H1 (cell line): ENCODE measurements at regions not wholly inside any gene's neighbourhood (a gene's known extent, or its start where the extent isn't known, plus 50 kb on each side); places are given as distances from the start of the nearest gene placed in this dataset.

ENCODE experiments used
- CTCF ChIA-PET: fragments of 300-600 bp; sonication (Branson Sonifier 250); formaldehyde crosslinking; loops from one replicate; lab custom pipeline; 2021; ENCODE audit not compliant: partially characterized antibody; lab: Charles Lee
- POLR2A ChIA-PET: fragments of 300-600 bp; sonication (Branson Sonifier 250); formaldehyde crosslinking; loops from one replicate; lab custom pipeline; 2021; ENCODE audit warnings: inconsistent platforms; ENCODE audit not compliant: partially characterized antibody; lab: Charles Lee
- DNase-seq, 2 experiments: peaks; one replicate each; pipeline versions ENCODE4 v3.0.0 to v3.0.0-alpha.2; 2010 to 2022; ENCODE audit warnings: low spot score in 2 of 2, low read depth in 1 of 2, mixed read lengths in 1 of 2
- FAIRE-seq: peaks from 2 replicates; lab custom pipeline; 2011; peaks lifted over from hg19 to GRCh38; lab: Jason Lieb, UNC
- H2AFZ ChIP-seq: 2 replicates; pipeline ENCODE4 v1.8.1; 2012; ENCODE audit warnings: low read length, inconsistent platforms
- H2AK5ac ChIP-seq: 2 replicates; pipeline ENCODE4 v1.6.1; 2013; ENCODE audit warnings: low read depth, low read length
- H2BK120ac ChIP-seq: replicated peaks from 2 replicates; pipeline ENCODE3; 2013; ENCODE audit warnings: low read depth, low read length, inconsistent platforms
- H2BK12ac ChIP-seq: 2 replicates; pipeline ENCODE4 v1.6.1; 2013; ENCODE audit warnings: low read depth, low read length
- H2BK15ac ChIP-seq: 2 replicates; pipeline ENCODE4 v1.6.1; 2013; ENCODE audit warnings: low read length
- H2BK20ac ChIP-seq: 2 replicates; pipeline ENCODE4 v1.6.1; 2013; ENCODE audit warnings: low read length
- H2BK5ac ChIP-seq: 2 replicates; pipeline ENCODE4 v1.6.1; 2013; ENCODE audit warnings: low read depth, low read length
- H3K14ac ChIP-seq: 2 replicates; pipeline ENCODE4 v1.6.1; 2013; ENCODE audit warnings: inconsistent platforms; ENCODE audit not compliant: insufficient read length
- H3K18ac ChIP-seq: 2 replicates; pipeline ENCODE4 v1.6.1; 2013; ENCODE audit warnings: low read length; ENCODE audit errors: extremely low read depth
- H3K23ac ChIP-seq: 2 replicates; pipeline ENCODE4 v1.6.1; 2013; ENCODE audit warnings: inconsistent platforms; ENCODE audit not compliant: insufficient read length
- H3K23me2 ChIP-seq: 2 replicates; pipeline ENCODE4 v1.6.1; 2013; ENCODE audit warnings: low read depth, low read length
- H3K27ac ChIP-seq: 2 replicates; pipeline ENCODE4 v1.6.1; 2011; ENCODE audit warnings: low read depth, low read length, inconsistent platforms
- H3K27me3 ChIP-seq, 4 experiments: replicated peaks in 1 of 4; 1 replicate in 1 of 4; 2 replicates in 3 of 4; pipeline versions ENCODE4 v1.6.1 to v1.8.1; 2011 to 2013; ENCODE audit warnings: low read length in 3 of 4, mild to moderate bottlenecking in 3 of 4, inconsistent platforms in 2 of 4, mixed read lengths in 2 of 4, moderate library complexity in 1 of 4; ENCODE audit not compliant: control insufficient read depth in 3 of 4, insufficient read depth in 3 of 4; ENCODE audit errors: extremely low read depth in 1 of 4
- H3K36me3 ChIP-seq, 4 experiments: 2 replicates each; pipeline versions ENCODE4 v1.6.1 to v1.8.1; 2011 to 2013; ENCODE audit warnings: mild to moderate bottlenecking in 4 of 4, low read length in 3 of 4, moderate library complexity in 2 of 4, control low read depth in 1 of 4, inconsistent platforms in 1 of 4; ENCODE audit not compliant: insufficient read depth in 4 of 4, control insufficient read depth in 2 of 4
- H3K4ac ChIP-seq: replicated peaks from 2 replicates; pipeline ENCODE3; 2013; ENCODE audit warnings: low read length, low read depth, mixed read lengths, inconsistent platforms; ENCODE audit not compliant: insufficient read length
- H3K4me1 ChIP-seq, 4 experiments: replicated peaks in 1 of 4; 1 replicate in 1 of 4; 2 replicates in 3 of 4; pipeline versions ENCODE4 v1.6.1 to v1.8.1; 2011 to 2013; ENCODE audit warnings: low read length in 3 of 4, inconsistent platforms in 2 of 4, mixed read lengths in 1 of 4; ENCODE audit not compliant: insufficient read depth in 4 of 4, control insufficient read depth in 3 of 4
- H3K4me2 ChIP-seq, 2 experiments: 2 replicates each; pipeline versions ENCODE4 v1.6.1 to v1.8.1; 2011 to 2013; ENCODE audit warnings: low read depth in 2 of 2, low read length in 2 of 2, control low read depth in 1 of 2, inconsistent platforms in 1 of 2, mild to moderate bottlenecking in 1 of 2; ENCODE audit not compliant: insufficient read depth in 1 of 2
- H3K4me3 ChIP-seq, 4 experiments: fragments of 200-600, 300-600 bp in 1 of 4; sonication (generic), shearing (Covaris generic), sonication (Bioruptor Twin) in 1 of 4; 2 replicates each; pipeline versions ENCODE4 v1.5.1 to v1.8.1; 2011 to 2016; ENCODE audit warnings: low read length in 4 of 4, low read depth in 3 of 4, control low read depth in 2 of 4, inconsistent platforms in 2 of 4, mild to moderate bottlenecking in 2 of 4, mixed read lengths in 1 of 4, moderate library complexity in 1 of 4; ENCODE audit not compliant: insufficient read depth in 2 of 4; ENCODE audit errors: extremely low read depth in 1 of 4
- H3K56ac ChIP-seq: replicated peaks from 2 replicates; pipeline ENCODE3; 2013; ENCODE audit warnings: low read depth, mild to moderate bottlenecking, mixed read lengths, low read length, inconsistent platforms; ENCODE audit not compliant: insufficient read length
- H3K79me1 ChIP-seq: 2 replicates; pipeline ENCODE4 v1.6.1; 2013; ENCODE audit warnings: low read depth, low read length, control low read depth
- H3K79me2 ChIP-seq, 2 experiments: 2 replicates each; pipeline versions ENCODE4 v1.6.1 to v1.8.1; 2012 to 2013; ENCODE audit warnings: low read length in 2 of 2, mild to moderate bottlenecking in 2 of 2, inconsistent platforms in 1 of 2; ENCODE audit not compliant: insufficient read depth in 2 of 2, control insufficient read depth in 1 of 2
- H3K9ac ChIP-seq, 4 experiments: replicated peaks in 1 of 4; 1 replicate in 1 of 4; 2 replicates in 3 of 4; pipeline versions ENCODE4 v1.6.1 to v1.8.1; 2011 to 2013; ENCODE audit warnings: low read depth in 3 of 4, low read length in 3 of 4, control low read depth in 2 of 4, mild to moderate bottlenecking in 2 of 4, moderate library complexity in 2 of 4, inconsistent platforms in 1 of 4; ENCODE audit errors: extremely low read depth in 1 of 4
- H3K9me3 ChIP-seq, 2 experiments: 2 replicates each; pipeline versions ENCODE4 v1.6.1 to v1.8.1; 2012 to 2013; ENCODE audit warnings: mild to moderate bottlenecking in 2 of 2, moderate library complexity in 2 of 2, control low read depth in 1 of 2, inconsistent platforms in 1 of 2, low read depth in 1 of 2, low read length in 1 of 2, mixed read lengths in 1 of 2; ENCODE audit not compliant: insufficient read depth in 2 of 2
- H4K20me1 ChIP-seq, 2 experiments: replicated peaks in 1 of 2; 2 replicates each; pipeline versions ENCODE3 to v1.8.1; 2011 to 2013; ENCODE audit warnings: inconsistent platforms in 2 of 2, low read length in 2 of 2, mild to moderate bottlenecking in 1 of 2; ENCODE audit not compliant: insufficient read depth in 2 of 2, control insufficient read depth in 1 of 2
- H4K5ac ChIP-seq: 2 replicates; pipeline ENCODE4 v1.6.1; 2013; ENCODE audit warnings: low read length, low read depth, mixed read lengths, inconsistent platforms; ENCODE audit not compliant: insufficient read length
- H4K8ac ChIP-seq: 2 replicates; pipeline ENCODE4 v1.8.0; 2013; ENCODE audit warnings: mild to moderate bottlenecking, moderate library complexity, low read length, inconsistent platforms; ENCODE audit not compliant: insufficient read depth; ENCODE audit errors: extremely low read depth
- H4K91ac ChIP-seq: replicated peaks from 2 replicates; pipeline ENCODE3; 2013; ENCODE audit warnings: low read length, mixed read lengths, inconsistent platforms; ENCODE audit not compliant: insufficient read length
- BRCA1 ChIP-seq: IDR thresholded peaks from 2 replicates; pipeline ENCODE4 v1.6.1; 2012; ENCODE audit warnings: low read depth, low read length, improper control_type of control experiment
- CEBPB ChIP-seq: IDR thresholded peaks from 2 replicates; pipeline ENCODE4 v1.6.1; 2012; ENCODE audit warnings: low read depth, low read length
- FOSL1 ChIP-seq: IDR thresholded peaks from 2 replicates; pipeline ENCODE4 v1.6.1; 2011; ENCODE audit warnings: mild to moderate bottlenecking, low read depth, low read length, moderate library complexity; ENCODE audit not compliant: insufficient read depth
- JUN ChIP-seq: IDR thresholded peaks from 2 replicates; pipeline ENCODE4 v1.6.1; 2011; ENCODE audit warnings: low read depth, mild to moderate bottlenecking, improper control_type of control experiment, low read length
- POU5F1 ChIP-seq: IDR thresholded peaks from 2 replicates; pipeline ENCODE4 v1.6.1; 2011; ENCODE audit warnings: low read depth, mild to moderate bottlenecking, low read length, moderate library complexity
- RAD21 ChIP-seq, 2 experiments: IDR thresholded peaks in 1 of 2; conservative IDR thresholded peaks in 1 of 2; 2 replicates each; pipeline ENCODE4 v1.6.1; 2011; ENCODE audit warnings: low read depth in 2 of 2, low read length in 2 of 2, improper control_type of control experiment in 1 of 2, inconsistent platforms in 1 of 2, mild to moderate bottlenecking in 1 of 2, moderate library complexity in 1 of 2
- RXRA ChIP-seq: IDR thresholded peaks from 2 replicates; pipeline ENCODE4 v1.6.1; 2011; ENCODE audit warnings: low read depth, mild to moderate bottlenecking, low read length, moderate library complexity; ENCODE audit not compliant: insufficient read depth
- SP1 ChIP-seq: IDR thresholded peaks from 2 replicates; pipeline ENCODE4 v1.6.1; 2011; ENCODE audit warnings: low read depth, low read length
- SP4 ChIP-seq: IDR thresholded peaks from 2 replicates; pipeline ENCODE4 v1.6.1; 2012; ENCODE audit warnings: low read length, inconsistent platforms
- TAF1 ChIP-seq: IDR thresholded peaks from 2 replicates; pipeline ENCODE4 v1.6.1; 2011; ENCODE audit warnings: mild to moderate bottlenecking, low read depth, low read length
- ZNF274 ChIP-seq: IDR thresholded peaks from 2 replicates; pipeline ENCODE4 v1.7.0; 2012; ENCODE audit warnings: low read length, borderline replicate concordance; ENCODE audit errors: extremely low read depth
- WGBS, 2 experiments: shearing (Covaris generic) in 1 of 2; methylation state at CpG; one replicate each; pipeline versions ENCODE4 v1.1.6 to v1.1.7; 2013 to 2015; ENCODE audit warnings: low lambda C conversion rate in 2 of 2, mixed read lengths in 2 of 2, inconsistent platforms in 1 of 2, low coverage in 1 of 2, missing lambda C conversion rate in 1 of 2; ENCODE audit not compliant: insufficient replicate concordance in 2 of 2, insufficient coverage in 1 of 2, insufficient read length in 1 of 2; ENCODE audit errors: extremely low coverage in 1 of 2, missing lambda C conversion rate in 1 of 2; 5-methylcytosine and 5-hydroxymethylcytosine counted together
- TF ChIP-seq, protein P1 (sequence below): IDR thresholded peaks from 2 replicates; pipeline ENCODE4 v1.6.1; 2011; ENCODE audit warnings: low read depth, mild to moderate bottlenecking, low read length; ENCODE audit not compliant: insufficient read depth
- TF ChIP-seq, protein P2 (sequence below), 3 experiments: IDR thresholded peaks; 1 replicate in 2 of 3; 2 replicates in 1 of 3; pipeline versions ENCODE4 v1.5.1 to v1.6.1; 2011; ENCODE audit warnings: low read length in 3 of 3, mild to moderate bottlenecking in 3 of 3, inconsistent platforms in 2 of 3, low read depth in 1 of 3, moderate library complexity in 1 of 3; ENCODE audit not compliant: insufficient read depth in 1 of 3; ENCODE audit errors: control extremely low read depth in 1 of 3

DNA sequence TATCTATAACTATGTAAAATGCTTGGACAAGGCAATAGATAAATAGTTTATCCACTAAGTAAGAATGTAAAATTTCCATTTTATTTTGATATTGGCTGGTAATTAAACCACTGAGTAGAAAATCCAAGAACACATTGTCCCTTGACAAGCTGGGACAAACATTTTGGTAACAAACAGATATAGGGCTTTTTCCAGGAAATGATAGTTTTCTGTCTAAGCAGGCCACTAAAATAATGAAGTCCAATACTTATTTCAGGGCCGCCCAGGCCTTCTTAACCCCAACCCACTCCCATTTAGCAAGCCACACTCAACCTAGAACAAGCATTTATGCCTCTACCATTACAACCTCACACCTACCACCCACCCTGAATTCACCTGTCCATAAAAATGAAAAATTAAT, 368.6 kb downstream of the PRELID2 start:
- H3K36me3 ChIP-seq = no peaks in the 10 kb centered on the region
- no peak for DNase-seq
- no peak overlapping the region for H2AK5ac ChIP-seq
- no peak for FAIRE-seq
- no peak overlapping the region for H3K27ac ChIP-seq
- H3K4ac ChIP-seq = no peak overlapping the region
- H2BK120ac ChIP-seq = no peak overlapping the region
- no peak overlapping the region for H2AFZ ChIP-seq
- no peaks in the 10 kb centered on the region for H3K4me1 ChIP-seq
- H2BK12ac ChIP-seq = no peak overlapping the region
- H4K20me1 ChIP-seq = no peaks in the 10 kb centered on the region
- no peak overlapping the region for H3K9ac ChIP-seq
- no peak overlapping the region for H2BK5ac ChIP-seq
- no peak overlapping the region for H3K14ac ChIP-seq
- H3K9me3 ChIP-seq = no peaks in the 10 kb centered on the region
- H4K91ac ChIP-seq = no peak overlapping the region
- H3K56ac ChIP-seq = no peak overlapping the region
- H4K8ac ChIP-seq = no peak overlapping the region
- H3K4me2 ChIP-seq = no peak overlapping the region
- no peaks in the 10 kb centered on the region for H3K79me2 ChIP-seq
- H3K23ac ChIP-seq = no peak overlapping the region
- no peaks in the 10 kb centered on the region for H3K79me1 ChIP-seq
- no peak overlapping the region for H3K18ac ChIP-seq
- no peak overlapping the region for H4K5ac ChIP-seq
- ChIA-PET POLR2A (no interaction called here), CTCF (no interaction called here)
- no peaks in the 10 kb centered on the region; the same call in 1 of the 2 replicates for H3K23me2 ChIP-seq
- no peak overlapping the region for H2BK20ac ChIP-seq
- H3K4me3 ChIP-seq = no peak overlapping the region
- 91% methylated on average over 1 of the region's 1 CpG; no CpG with 5 or more reads in 1 of the 2 experiments for WGBS, 2 experiments
- H3K27me3 ChIP-seq = no peaks in the 10 kb centered on the region
- no peak overlapping the region for H2BK15ac ChIP-seq
- TF ChIP-seq CEBPB = no peak
- TF ChIP-seq RXRA = no peak
- no peak for TF ChIP-seq RAD21 (IDR thresholded peaks at IDR 0.05 in 1 of 2, conservative IDR thresholded peaks at IDR 0.05 in 1 of 2; ENCODE audit: low read depth in 2 of 2, low read length in 2 of 2)
- no peak for TF ChIP-seq BRCA1
- TF ChIP-seq POU5F1 = no peak
- TF ChIP-seq, protein P1, sequence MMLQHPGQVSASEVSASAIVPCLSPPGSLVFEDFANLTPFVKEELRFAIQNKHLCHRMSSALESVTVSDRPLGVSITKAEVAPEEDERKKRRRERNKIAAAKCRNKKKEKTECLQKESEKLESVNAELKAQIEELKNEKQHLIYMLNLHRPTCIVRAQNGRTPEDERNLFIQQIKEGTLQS = no peak
- no peak for TF ChIP-seq TAF1
- TF ChIP-seq, protein P2, sequence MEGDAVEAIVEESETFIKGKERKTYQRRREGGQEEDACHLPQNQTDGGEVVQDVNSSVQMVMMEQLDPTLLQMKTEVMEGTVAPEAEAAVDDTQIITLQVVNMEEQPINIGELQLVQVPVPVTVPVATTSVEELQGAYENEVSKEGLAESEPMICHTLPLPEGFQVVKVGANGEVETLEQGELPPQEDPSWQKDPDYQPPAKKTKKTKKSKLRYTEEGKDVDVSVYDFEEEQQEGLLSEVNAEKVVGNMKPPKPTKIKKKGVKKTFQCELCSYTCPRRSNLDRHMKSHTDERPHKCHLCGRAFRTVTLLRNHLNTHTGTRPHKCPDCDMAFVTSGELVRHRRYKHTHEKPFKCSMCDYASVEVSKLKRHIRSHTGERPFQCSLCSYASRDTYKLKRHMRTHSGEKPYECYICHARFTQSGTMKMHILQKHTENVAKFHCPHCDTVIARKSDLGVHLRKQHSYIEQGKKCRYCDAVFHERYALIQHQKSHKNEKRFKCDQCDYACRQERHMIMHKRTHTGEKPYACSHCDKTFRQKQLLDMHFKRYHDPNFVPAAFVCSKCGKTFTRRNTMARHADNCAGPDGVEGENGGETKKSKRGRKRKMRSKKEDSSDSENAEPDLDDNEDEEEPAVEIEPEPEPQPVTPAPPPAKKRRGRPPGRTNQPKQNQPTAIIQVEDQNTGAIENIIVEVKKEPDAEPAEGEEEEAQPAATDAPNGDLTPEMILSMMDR (IDR thresholded peaks at IDR 0.05; ENCODE audit: control extremely low read depth in 1 of 3, insufficient read depth in 1 of 3, low read depth in 1 of 3, low read length in 3 of 3) = no peak
- TF ChIP-seq JUN = no peak
- no peak for TF ChIP-seq SP4
- no peak for TF ChIP-seq ZNF274
- TF ChIP-seq SP1 = no peak
- TF ChIP-seq FOSL1 = no peak
